ENCODE measurements at regions not wholly inside any gene's neighbourhood (a gene's known extent, or its start where the extent isn't known, plus 50 kb on each side); places are given as distances from the start of the nearest gene placed in this dataset.

- no peak for DNase-seq (ENCODE audit: low read depth)
Measured at GRCh38 chr16:5595849-5596248, 498.3 kb upstream of the EEF2KMT start.

GRCh38 chr16:5590416-5590815 lies 492.8 kb upstream of the EEF2KMT start:
- DNase-seq (ENCODE audit: low read depth) = no peak

- DNase-seq (ENCODE audit: low read depth) = no peak
Measured at GRCh38 chr16:5589812-5590373, 492.3 kb upstream of the EEF2KMT start.

- DNase-seq (ENCODE audit: low read depth) = no peak
Measured at GRCh38 chr16:5584109-5584508, 486.5 kb upstream of the EEF2KMT start.

GRCh38 chr16:5582529-5582928 lies 484.9 kb upstream of the EEF2KMT start:
- no peak for DNase-seq (ENCODE audit: low read depth)

- DNase-seq (ENCODE audit: low read depth) = no peak
Measured at GRCh38 chr16:5581908-5582307, 484.3 kb upstream of the EEF2KMT start.

- DNase-seq (ENCODE audit: low read depth) = no peak
Measured at GRCh38 chr16:5581428-5581827, 483.8 kb upstream of the EEF2KMT start.

GRCh38 chr16:5580772-5581171 lies 483.2 kb upstream of the EEF2KMT start:
- no peak for DNase-seq (ENCODE audit: low read depth)

GRCh38 chr16:5580296-5580695 lies 482.7 kb upstream of the EEF2KMT start:
- no peak for DNase-seq (ENCODE audit: low read depth)

- DNase-seq (ENCODE audit: low read depth) = no peak
Measured at GRCh38 chr16:5578980-5579379, 481.4 kb upstream of the EEF2KMT start.

- no peak for DNase-seq (ENCODE audit: low read depth)
Measured at GRCh38 chr16:5577463-5577862, 479.9 kb upstream of the EEF2KMT start.

- no peak for DNase-seq (ENCODE audit: low read depth)
Measured at GRCh38 chr16:5575646-5576245, 478.2 kb upstream of the EEF2KMT start.

GRCh38 chr16:5575121-5575520 lies 477.5 kb upstream of the EEF2KMT start:
- DNase-seq (ENCODE audit: low read depth) = no peak

GRCh38 chr16:5572056-5572455 lies 474.5 kb upstream of the EEF2KMT start:
- DNase-seq (ENCODE audit: low read depth) = no peak

- DNase-seq (ENCODE audit: low read depth) = no peak
Measured at GRCh38 chr16:5571446-5571845, 473.9 kb upstream of the EEF2KMT start.

GRCh38 chr16:5561800-5562199 lies 464.2 kb upstream of the EEF2KMT start:
- no peak for DNase-seq (ENCODE audit: low read depth)

- DNase-seq (ENCODE audit: low read depth) = no peak
Measured at GRCh38 chr16:5560084-5560483, 462.5 kb upstream of the EEF2KMT start.

- DNase-seq (ENCODE audit: low read depth) = no peak
Measured at GRCh38 chr16:5557966-5558365, 460.4 kb upstream of the EEF2KMT start.

GRCh38 chr16:5557448-5557847 lies 459.9 kb upstream of the EEF2KMT start:
- no peak for DNase-seq (ENCODE audit: low read depth)

- DNase-seq (ENCODE audit: low read depth) = no peak
Measured at GRCh38 chr16:5556158-5556810, 458.7 kb upstream of the EEF2KMT start.

GRCh38 chr16:5551909-5552308 lies 454.3 kb upstream of the EEF2KMT start:
- no peak for DNase-seq (ENCODE audit: low read depth)

GRCh38 chr16:5549802-5550201 lies 452.2 kb upstream of the EEF2KMT start:
- no peak for DNase-seq (ENCODE audit: low read depth)

GRCh38 chr16:5541356-5541755 lies 443.8 kb upstream of the EEF2KMT start:
- no peak for DNase-seq (ENCODE audit: low read depth)

- DNase-seq (ENCODE audit: low read depth) = no peak
Measured at GRCh38 chr16:5537347-5537746, 439.8 kb upstream of the EEF2KMT start.
